GF-D8 (cell line): ENCODE measurements at regions not wholly inside any gene's neighbourhood (a gene's known extent, or its start where the extent isn't known, plus 50 kb on each side); places are given as distances from the start of the nearest gene placed in this dataset.

Source experiments
- DNase-seq: peaks from one replicate; lab custom pipeline; 2025; lab: John Stamatoyannopoulos, UW

DNA sequence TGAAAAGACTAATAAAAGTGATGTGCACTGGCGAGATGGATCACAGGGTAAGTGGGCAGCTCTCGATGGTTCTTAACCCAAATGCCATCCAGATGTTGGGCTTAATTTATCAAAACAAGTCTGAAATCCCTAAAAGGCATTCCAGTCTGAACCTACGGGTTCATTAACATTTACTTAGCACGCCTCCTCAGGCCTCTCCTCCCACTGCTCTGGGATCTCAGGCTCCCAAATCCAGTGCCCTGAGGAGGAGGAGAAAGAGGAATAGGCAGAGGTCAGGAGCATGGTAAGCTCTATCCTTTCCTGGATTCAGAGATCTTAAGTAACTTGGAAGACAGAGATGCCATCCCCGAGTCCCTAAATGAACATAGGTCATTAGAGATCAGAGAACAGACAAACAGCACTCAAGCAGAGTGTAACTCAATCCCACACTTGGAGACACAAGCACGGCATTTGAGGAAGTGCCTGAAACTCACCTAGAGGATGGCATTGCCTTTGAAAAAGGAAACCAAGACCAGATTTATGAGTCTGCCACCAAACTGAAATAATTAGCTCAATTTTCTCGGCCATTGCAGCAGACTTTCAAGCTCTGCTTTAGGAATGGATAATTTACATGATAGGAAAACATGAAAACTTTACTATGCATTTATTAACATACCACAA is 140.9 kb downstream of the CXCL12 start:
- no peak for DNase-seq

DNA sequence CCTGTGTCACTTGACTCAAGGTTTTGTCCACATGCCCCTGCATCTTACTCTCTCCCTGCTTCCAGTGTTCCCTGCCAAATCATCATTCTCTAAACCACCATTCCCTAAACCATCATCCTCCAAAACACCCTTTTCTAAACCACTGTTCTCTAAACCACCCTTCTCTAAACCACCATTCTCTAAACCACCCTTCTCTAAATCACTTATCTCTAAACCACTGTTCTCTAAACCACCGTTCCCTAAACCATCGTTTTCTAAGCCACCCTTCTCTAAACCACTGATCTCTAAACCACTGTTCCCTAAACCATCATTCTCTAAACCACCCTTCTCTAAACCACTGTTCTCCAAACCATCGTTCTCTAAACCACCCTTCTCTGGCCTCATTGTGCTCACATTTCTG is 142.1 kb downstream of the CXCL12 start:
- no peak for DNase-seq

DNA sequence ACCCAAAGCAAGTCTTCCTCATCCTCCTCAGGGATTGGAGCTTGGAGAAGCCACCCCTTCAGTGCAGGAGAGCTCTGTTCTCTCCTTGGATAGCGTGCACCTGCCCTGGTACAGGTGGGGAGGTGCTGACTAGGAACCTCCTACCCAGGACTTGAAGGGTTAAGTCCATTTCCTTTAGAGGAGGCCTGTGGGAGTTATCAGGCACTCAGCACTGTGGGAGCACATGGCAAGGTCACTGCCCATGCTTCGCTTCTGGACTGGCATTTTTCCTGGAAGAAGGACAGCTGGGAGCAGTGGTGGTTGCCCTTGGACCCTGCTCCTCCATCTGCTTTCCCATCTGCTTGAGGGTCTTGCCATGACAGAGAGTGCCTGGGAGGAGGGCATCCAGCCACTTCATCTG is 142.8 kb downstream of the CXCL12 start:
- no peak for DNase-seq

DNA sequence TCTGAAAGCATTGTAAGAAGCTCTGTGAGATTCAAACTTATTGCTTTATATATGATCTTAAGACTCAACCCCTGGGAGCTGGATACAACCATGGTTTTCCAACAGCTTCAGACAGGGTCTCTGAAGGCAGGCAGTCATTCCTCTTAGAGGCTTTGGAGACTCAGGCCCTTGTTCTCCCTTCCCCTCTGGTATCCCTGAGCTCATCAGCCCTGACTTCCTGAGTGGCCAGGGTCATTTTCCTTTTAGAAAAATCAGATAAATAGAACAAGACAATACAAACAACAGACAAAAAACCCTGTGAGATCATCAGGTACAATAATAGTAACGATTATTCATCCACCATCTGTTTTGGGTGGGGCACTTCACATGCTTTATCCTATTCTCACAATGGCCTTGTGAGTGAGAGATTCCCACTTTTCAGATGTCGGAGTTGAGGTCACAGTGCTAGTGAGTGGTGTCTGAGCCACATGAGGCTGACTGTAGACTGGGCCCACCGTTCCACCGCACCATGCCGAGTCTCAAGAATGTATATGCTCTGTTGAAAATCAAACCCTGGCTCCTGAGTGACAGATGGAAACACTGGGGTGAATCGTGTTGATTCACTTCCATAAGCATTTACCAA is 144.2 kb downstream of the CXCL12 start:
- DNase-seq = no peak

DNA sequence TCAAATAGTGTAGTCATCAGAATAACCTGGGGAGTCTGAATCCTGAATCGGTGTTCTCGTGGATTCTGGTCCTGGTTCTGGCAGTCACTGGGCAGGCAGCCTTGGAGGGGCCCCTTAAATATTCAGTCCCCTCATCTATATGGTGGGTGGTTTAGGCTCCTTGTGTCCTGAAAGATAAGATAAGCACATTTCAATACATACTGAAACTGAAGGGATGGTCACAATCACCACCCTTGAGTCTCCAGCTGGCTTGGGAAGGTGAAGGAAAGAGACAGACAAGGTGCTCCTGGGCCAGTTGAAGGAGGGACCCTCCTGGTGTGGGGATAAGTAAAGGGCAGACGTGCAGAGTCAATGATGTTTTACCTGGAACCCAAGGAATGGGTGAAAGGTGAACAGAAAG is 146.7 kb downstream of the CXCL12 start:
- no peak for DNase-seq

DNA sequence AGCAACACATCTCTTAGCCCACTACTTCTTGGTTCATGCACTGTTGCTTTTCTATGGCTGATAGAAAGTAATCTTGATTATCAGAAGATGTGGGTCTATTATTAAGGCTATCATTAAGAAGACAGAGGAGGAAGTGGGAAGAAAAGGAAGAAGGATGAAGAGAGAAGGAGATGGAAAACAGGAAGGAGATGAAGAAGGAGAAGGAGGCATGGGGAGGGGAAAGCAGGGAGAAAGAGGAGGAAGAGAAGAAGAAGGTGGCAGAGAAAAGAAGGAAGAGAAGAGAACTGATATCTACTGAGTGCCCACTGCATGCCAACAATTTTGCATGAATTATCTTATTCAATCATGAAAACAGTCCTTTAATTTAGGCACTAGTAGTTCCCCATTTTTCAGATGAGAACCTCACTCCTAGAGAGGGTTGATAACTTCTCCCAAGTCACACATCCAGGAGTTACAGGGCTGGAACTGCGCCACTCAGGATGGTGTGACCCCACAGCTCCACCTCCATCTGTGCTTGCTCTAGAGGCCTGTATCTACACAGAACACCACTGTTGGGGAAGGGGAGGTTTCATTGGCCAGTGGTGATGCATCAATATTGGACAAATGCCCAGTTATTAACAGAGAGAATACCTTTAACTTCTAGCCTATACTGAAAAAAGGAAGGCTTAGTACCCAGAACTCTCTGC is 147.4 kb downstream of the CXCL12 start:
- DNase-seq = no peak

DNA sequence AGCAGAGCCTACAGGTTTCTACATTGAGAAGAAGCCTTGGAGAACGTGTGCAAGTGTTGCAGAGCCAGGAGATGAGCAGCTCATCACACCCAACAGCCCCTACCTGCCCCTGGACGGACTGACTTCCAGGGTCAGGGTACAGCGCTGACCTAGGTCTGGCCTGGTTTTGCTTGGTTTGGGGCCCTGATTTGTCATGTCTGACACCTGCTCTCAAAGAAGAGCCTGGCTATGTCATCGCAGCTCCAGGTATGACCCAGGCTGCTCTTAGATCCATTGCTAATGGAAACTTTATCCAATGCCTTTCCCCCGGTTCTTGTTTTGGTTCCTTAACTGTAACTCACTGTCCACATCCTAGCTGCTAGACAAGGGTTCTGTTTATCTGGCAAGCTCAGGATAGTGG is 149.5 kb downstream of the CXCL12 start:
- no peak for DNase-seq

DNA sequence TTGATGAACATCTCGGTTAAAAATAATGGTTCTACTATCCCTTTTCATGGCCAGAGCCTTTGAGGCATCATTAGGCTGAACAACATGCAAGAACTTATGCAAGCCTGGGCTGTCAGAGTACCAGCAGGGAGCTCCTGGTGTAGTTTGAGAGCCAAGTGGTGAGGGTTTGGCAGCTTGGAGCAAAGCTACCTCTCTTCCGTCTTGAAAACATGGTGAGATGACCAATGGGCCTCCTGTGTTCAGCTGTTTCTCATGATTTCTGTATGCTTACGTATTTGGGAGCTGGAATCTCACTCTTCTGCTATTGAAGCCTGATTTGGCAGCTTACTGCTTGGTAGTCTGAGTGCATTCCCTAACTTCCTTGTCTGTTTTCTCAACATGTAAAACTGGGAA is 150.4 kb downstream of the CXCL12 start:
- DNase-seq = no peak

DNA sequence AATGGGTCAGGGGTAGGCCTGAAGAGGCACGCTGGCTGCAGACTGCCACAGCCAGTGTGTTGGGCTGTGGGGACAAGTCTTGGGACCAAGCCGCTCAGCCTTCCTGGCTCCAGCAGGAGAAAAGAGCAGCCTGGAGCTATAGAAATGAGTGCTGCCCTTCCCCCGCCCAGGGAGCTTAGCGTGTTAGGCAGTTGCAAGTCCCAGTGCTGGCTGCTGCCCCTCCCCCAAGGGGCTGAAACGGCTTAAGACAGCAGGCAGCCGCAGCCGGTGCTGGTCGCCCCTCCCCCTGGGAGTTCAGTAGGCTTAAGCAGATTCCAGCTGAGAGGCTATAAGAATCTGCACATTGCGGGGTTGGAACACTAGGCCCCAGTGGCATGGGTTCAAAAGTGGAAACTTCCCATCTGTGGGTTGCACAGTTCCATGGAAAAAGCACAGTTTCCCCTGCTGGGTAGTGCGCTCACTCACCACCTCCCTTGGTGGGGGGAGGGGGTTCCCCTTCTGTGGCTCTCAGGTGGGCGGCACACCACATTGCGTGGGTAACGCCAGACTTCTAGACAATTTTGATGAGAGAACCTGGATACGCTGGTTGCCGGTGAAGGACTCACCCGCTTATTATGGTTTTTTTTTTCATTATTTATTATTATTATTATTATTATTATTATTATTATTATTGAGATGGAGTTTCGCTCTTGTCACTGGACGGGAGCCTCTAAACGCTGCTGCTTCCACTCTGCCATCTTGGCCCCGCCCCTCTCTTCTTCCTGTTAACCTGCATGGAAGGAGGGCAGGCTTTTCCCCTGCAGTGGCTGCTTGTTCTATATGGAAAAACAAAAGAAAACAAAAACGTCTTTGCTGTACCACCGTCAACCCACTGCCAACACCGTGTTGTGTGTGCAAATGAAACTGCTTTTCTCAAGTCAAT is 151.1 kb downstream of the CXCL12 start:
- DNase-seq = no peak

DNA sequence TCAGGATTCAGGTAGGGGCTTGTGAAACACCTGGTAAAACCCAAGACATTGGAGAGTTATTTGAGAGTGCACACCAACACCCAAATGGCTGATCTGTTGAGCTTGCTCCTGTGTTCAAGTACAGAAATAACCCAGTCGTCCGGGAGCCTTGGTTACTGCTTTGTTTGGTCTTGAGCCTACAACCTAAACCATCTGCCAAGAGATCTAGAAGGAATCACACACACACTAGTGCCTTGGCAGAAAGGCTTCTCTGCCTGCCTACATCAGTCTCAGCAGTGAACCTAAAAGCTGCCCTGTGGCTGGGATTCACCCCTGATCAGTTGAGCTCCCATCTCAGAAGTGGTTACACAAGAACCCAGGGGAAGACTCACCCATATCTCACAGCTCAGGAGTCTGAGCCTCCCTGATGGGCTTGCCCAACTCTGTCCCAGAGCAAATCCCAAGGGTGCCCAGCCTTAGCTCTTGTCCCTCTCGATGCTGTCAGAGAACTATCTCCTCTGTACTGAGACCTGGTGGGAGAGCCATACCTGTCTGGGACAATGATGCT is 167.6 kb downstream of the CXCL12 start:
- DNase-seq = no peak

DNA sequence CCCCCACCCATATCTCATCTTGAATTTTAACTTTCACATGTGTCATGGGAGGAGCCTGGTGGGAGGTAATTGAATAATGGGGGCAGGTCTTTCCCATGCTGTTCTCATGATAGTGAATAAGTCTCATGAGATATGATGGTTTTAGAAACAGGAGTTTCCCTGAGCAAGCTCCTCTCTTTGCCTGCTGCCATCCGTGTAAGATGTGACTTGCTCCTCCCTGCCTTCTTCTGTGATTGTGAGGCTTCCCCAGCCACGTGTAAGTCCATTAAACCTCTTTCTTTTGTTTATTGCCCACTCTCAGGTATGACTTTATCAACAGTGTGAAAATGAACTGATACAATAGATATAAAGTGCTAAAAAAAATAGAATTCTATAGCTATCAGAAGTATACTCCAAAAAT is 168.8 kb downstream of the CXCL12 start:
- no peak for DNase-seq

DNA sequence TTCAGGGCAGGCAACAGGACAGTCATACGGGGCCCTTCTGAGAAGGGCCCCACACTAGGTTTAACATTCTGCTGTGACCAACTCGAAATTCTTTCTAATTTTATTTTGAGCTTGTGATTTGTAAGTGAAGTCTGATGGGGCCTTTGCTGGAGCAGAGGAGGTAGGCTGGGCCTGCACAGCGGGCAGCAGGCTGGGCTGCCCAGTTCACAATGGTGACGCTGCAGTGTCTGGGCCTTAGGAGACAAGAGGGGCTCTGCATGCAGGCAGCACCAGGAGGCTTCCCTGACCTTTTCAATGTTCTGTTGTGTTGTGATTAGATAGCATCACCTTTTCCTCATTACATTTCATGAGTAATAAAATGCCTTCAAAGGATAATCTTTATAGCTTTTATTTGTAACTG is 175.1 kb downstream of the CXCL12 start:
- DNase-seq = no peak

DNA sequence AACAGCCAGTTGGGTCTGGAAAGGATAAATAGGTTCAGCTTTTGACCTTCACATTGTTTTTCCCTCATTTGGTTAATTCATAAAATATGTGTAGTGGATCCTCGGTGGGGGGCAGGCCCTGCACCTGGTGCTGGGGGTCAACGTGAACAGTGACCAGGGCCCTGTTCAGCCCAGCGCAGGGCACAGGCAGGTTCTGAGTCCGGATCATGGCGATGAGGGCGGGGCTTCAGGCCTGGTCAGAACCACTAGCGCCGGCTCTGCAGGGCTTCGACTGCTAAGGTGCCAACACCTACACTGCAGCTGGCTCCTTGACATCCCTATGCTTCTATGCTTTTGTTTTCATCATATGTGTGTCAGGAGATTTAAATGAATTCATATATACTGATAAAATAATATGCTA is 177.7 kb downstream of the CXCL12 start:
- DNase-seq = no peak

DNA sequence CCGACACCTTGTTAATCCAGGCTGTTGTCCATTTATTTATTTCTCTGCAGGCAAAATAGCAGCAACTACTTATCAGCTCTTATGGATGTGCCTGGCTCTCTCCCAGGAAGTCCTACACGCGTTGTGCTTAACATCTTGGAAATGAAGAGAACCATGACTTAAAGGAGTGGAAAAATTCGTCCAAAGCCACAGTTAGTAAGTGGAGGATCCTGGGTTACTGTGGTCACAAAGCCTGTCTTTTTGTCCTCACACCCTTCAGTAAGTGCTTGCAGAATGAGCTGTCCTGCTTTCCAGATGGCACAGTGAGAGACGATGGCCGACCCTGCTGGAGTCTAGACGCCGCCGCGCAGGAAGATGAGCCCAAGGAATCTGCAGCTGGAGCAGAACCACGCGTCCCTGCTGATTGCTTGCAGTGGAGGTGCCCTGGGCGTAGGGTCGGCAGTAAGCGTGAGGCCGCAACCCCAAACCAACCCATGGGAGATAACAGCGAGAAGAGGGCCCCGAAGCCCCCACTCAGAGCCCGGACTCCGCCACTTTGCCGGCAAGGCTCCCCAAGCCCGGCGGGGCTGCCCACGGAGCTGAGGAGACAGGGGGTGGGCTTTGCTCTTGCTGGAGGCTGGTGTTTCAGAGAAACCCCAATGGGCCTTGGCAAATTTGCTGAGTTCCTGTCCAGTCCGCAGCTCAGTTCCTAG is 178.6 kb downstream of the CXCL12 start:
- DNase-seq = no peak

DNA sequence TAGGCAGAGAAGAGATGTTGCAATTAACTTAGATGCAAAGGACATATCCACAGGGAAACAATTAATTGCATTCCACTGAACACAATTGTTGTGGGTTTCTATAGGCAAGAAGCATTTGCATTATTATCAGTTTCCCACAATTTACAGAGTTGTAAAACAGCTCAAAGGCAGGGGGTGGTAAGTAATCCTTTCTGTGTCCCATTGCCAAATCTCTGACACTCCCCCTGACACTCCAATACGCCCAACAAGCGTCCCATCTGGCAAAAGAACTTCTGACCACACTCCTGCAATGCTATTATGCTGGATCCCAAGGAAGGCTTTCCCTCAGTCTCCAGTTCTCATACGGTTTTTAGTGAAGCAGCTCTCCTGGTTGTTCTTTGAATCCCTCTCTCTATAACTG is 179.8 kb downstream of the CXCL12 start:
- no peak for DNase-seq

DNA sequence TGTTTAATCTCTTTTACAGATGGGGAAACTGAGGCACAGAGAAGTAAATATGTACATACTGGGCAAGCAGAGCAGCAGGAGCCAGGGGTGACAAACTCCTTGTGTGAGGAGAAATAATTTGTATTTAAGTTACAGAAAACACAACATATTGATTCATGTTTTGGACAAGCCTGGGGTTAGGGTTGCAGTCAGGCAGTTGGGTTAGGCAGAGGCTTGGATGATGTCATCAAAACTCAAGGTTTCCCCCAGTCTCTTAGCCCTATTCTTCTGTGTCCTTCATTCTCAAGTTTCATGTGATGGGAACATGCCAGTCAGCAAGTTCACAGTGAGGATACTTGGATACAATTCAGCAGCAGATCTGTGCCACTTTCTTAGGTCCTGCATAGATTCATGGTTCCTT is 181.4 kb downstream of the CXCL12 start:
- no peak for DNase-seq

DNA sequence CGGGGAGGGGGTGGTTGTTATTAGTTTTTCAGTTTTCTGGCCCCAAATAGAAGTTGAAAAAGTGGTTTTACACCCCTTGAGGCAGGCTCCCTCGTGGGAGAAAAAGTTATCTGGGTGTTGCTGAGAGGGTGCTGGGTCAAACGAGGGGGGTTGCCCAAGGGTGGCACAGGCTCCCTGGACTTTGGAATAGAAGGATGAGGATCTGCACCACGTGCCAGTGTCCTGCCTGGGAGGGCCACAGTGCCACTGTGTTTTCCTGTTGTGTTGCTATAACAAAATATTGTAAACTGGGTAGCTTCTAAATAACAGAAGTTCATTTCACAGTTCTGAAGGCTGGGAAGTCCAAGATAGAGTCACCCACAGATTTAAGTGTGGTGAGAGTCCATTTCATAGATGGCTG is 181.9 kb downstream of the CXCL12 start:
- DNase-seq = no peak

DNA sequence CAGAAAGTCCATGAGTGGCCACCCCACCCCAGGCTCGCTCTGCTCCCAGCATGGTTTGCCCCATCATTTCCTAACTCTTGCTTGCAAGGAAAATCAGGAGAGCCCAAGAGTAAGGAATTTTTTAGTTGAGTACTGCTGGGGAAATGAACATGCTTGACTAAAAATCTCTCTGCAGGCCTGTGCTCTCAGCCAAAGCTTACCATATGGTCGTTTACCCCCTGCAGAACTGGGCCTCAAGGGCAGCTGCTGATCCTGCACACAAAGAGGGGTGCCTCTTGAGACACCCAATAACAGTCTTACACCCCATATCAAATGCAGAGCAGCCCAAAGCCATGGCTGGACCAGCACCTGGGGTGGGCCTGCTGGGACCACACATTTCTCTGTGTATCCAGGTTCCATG is 183.2 kb downstream of the CXCL12 start:
- no peak for DNase-seq

DNA sequence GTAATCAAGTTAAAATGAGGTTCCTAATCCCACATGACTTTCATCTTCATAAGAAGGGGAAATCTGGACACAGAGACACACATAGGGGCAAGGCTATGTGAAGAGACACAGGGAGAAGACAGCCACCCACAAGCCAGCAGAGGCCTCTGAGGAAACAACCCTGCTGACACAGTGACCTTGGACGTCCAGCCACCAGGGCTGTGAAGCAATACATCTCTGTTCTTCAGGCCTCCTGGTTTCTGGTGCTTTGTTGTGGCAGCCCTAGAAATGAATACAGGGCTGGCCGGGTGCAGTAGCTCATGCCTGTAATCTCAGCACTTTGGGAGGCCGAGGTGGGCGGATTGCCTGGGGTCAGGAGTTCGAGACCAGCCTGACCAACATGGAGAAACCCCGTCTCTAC is 183.9 kb downstream of the CXCL12 start:
- DNase-seq = no peak

DNA sequence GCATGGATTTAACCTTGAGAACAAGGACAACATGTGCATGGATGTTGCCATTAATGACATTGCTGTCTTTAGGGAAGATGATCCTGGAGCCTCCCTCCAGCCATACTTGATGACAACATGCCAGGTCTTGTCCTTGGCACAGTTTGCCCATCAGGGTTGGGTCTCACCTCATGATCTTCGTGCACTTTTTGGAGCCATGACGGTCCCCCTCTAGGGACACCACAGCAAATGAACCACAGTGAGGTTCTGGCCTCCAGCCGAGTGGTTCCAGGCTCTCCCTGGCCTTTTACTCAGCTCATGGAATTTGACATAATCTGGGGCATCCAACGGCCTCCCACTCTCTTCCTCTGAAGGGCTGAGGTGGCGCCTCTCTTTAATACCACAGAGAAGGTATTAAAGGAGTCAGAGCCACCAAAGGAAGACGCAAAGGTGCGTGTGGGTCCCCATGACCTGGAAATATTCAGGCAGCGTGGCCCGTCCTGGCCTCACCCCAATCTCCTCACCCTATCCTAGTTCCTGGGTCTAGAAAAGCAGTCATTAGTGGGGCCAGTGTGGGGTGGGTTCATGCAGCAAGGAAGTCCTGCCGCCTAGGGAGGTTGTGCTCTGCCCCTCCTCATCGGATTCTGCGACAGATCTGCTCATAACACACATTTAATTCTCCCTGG is 184.8 kb downstream of the CXCL12 start:
- no peak for DNase-seq

DNA sequence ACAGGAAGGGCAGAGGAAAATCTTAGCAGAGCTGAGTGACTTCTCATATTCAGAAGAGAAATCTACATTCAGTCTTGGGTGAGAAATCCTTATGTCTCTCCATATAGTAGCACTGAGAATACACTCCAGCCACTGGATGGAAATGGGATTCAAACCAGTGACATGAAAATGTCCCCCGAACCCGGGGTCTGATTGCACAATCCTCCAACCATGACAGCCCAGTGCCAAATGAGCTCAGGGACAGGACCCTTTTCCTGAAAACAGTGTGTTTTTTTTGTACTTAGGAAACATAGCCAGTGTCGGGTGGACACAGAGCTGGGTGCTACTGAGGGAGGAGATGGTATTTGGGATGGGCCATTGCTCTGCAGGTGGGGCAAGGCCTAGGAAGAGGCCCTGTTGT is 185.6 kb downstream of the CXCL12 start:
- no peak for DNase-seq
